K562 (cell line): ENCODE measurements at regions not wholly inside any gene's neighbourhood (a gene's known extent, or its start where the extent isn't known, plus 50 kb on each side); places are given as distances from the start of the nearest gene placed in this dataset.

Experiments used
- ATAC-seq: fragments of 200-7000 bp; cut with Tn5 transposase; 3 replicates; pipeline ENCODE4 v1.9.1; 2020; ENCODE audit warnings: moderate library complexity
- BruUV-seq: library from RNA; stranded (reverse); fragments of 400-500 nt; replicated peaks from 2 replicates; lab custom pipeline; 2021; lab: Mats Ljungman, UMichigan
- CTCF ChIA-PET: fragments of 300-600 bp; formaldehyde crosslinking; extraction: SDS; loops from one replicate; lab custom pipeline; 2021; ENCODE audit warnings: low intra/inter-chr PET ratio; lab: Yijun Ruan, JAX
- POLR2A ChIA-PET: fragments of 300-600, 350-650 bp; sonication (Branson Sonifier 250); formaldehyde crosslinking; extraction: SDS; loops from one replicate; lab custom pipeline; 2021; ENCODE audit warnings: antibody characterized with exemption, inconsistent platforms; lab: Yijun Ruan, JAX
- DNase-seq, 4 experiments: peaks; one replicate each; pipeline versions ENCODE4 v3.0.0 to v3.0.0-alpha.2; 2011 to 2018; ENCODE audit warnings: low spot score in 3 of 4, mixed read lengths in 3 of 4; ENCODE audit errors: extremely low read depth in 1 of 4
- FAIRE-seq: peaks from 2 replicates; lab custom pipeline; 2011; peaks lifted over from hg19 to GRCh38; lab: Jason Lieb, UNC
- H2AFZ ChIP-seq: 2 replicates; pipeline ENCODE4 v1.6.0; 2011; ENCODE audit warnings: low read depth, low read length, control low read depth, inconsistent platforms
- H3K27ac ChIP-seq: fragments of 200-600 bp; 3 replicates; pipeline ENCODE4 v1.8.0; 2011; ENCODE audit warnings: low read depth, mild to moderate bottlenecking, control low read depth, inconsistent platforms, low read length, moderate library complexity, mixed read lengths; ENCODE audit errors: extremely low read depth
- H3K27me3 ChIP-seq, 2 experiments: fragments of 300-600 bp in 1 of 2; 2 replicates in 1 of 2; 3 replicates in 1 of 2; pipeline versions ENCODE4 v1.6.0 to v1.8.0; 2011; ENCODE audit warnings: inconsistent platforms in 2 of 2, low read length in 2 of 2, mild to moderate bottlenecking in 1 of 2, mixed read lengths in 1 of 2, moderate library complexity in 1 of 2; ENCODE audit not compliant: control insufficient read depth in 2 of 2, insufficient read depth in 2 of 2
- H3K36me3 ChIP-seq: fragments of 300-600 bp; 3 replicates; pipeline ENCODE4 v1.8.0; 2011; ENCODE audit warnings: mild to moderate bottlenecking, low read length, inconsistent platforms; ENCODE audit not compliant: control insufficient read depth, insufficient read depth
- H3K4me1 ChIP-seq, 2 experiments: fragments of 200-600 bp in 1 of 2; replicated peaks in 1 of 2; 2 replicates in 1 of 2; 3 replicates in 1 of 2; pipeline versions ENCODE4 v1.5.1 to v1.8.0; 2011; ENCODE audit warnings: inconsistent platforms in 2 of 2, low read length in 2 of 2, mild to moderate bottlenecking in 1 of 2, mixed read lengths in 1 of 2, moderate library complexity in 1 of 2; ENCODE audit not compliant: control insufficient read depth in 2 of 2, insufficient read depth in 2 of 2
- H3K4me2 ChIP-seq: 2 replicates; pipeline ENCODE4 v1.6.1; 2011; ENCODE audit warnings: low read length, control low read depth, inconsistent platforms, mixed read lengths; ENCODE audit not compliant: insufficient read depth
- H3K4me3 ChIP-seq: fragments of 200-600 bp; sonication (generic), shearing (Covaris generic); 2 replicates; pipeline ENCODE4 v1.5.1; 2016; ENCODE audit warnings: control low read depth, inconsistent platforms
- H3K79me2 ChIP-seq: fragments of 200-600 bp; 3 replicates; pipeline ENCODE4 v1.8.0; 2011; ENCODE audit warnings: low read length, inconsistent platforms; ENCODE audit not compliant: control insufficient read depth, insufficient read depth
- H3K9ac ChIP-seq, 2 experiments: 2 replicates each; pipeline versions ENCODE4 v1.6.0 to v1.6.1; 2011; ENCODE audit warnings: low read depth in 2 of 2, low read length in 2 of 2, control low read depth in 1 of 2, inconsistent platforms in 1 of 2, mild to moderate bottlenecking in 1 of 2, mixed read lengths in 1 of 2; ENCODE audit not compliant: insufficient read depth in 1 of 2
- H3K9me1 ChIP-seq: one replicate; pipeline ENCODE4 v1.6.0; 2011; ENCODE audit warnings: inconsistent platforms, mild to moderate bottlenecking, low read length, moderate library complexity; ENCODE audit not compliant: control insufficient read depth, insufficient read depth
- H3K9me3 ChIP-seq: replicated peaks from 2 replicates; pipeline ENCODE4 v1.5.1; 2011; ENCODE audit warnings: low read depth, low read length, inconsistent platforms; ENCODE audit not compliant: control insufficient read depth, insufficient read depth
- H4K20me1 ChIP-seq: replicated peaks from 2 replicates; pipeline ENCODE4 v1.6.1; 2011; ENCODE audit warnings: low read length, inconsistent platforms, mixed read lengths; ENCODE audit not compliant: control insufficient read depth, insufficient read depth
- ASH1L ChIP-seq: fragments of 450-650 bp; IDR thresholded peaks from 2 replicates; pipeline ENCODE4 v1.6.1; 2018; ENCODE audit warnings: borderline replicate concordance, mild to moderate bottlenecking, low read depth; ENCODE audit not compliant: partially characterized antibody
- CBFA2T3 ChIP-seq: fragments of 450-650 bp; IDR thresholded peaks from 2 replicates; pipeline ENCODE4 v1.6.1; 2017
- NFRKB ChIP-seq: fragments of 450-650 bp; IDR thresholded peaks from 2 replicates; pipeline ENCODE4 v1.6.1; 2016; ENCODE audit warnings: low read depth
- NUFIP1 ChIP-seq: fragments of 450-650 bp; IDR thresholded peaks from 2 replicates; pipeline ENCODE4 v1.6.1; 2018; ENCODE audit not compliant: partially characterized antibody
- SIN3B ChIP-seq: fragments of 450-650 bp; IDR thresholded peaks from 2 replicates; pipeline ENCODE4 v1.6.1; 2017; ENCODE audit warnings: low read depth, mild to moderate bottlenecking, moderate library complexity
- ZNF644 ChIP-seq: fragments of 200-800 bp; sonication (Bioruptor generic); IDR thresholded peaks from 2 replicates; pipeline ENCODE4 v1.6.1; 2016; ENCODE audit warnings: low read depth, missing genetic modification characterization, missing compliant biosample characterization
- WGBS: fragments of 100-300 bp; shearing (Covaris generic); methylation state at CpG from one replicate; pipeline ENCODE4 v1.1.6; 2016; ENCODE audit warnings: low coverage, mixed read lengths; ENCODE audit not compliant: insufficient coverage; ENCODE audit errors: missing lambda C conversion rate; 5-methylcytosine and 5-hydroxymethylcytosine counted together
- in situ Hi-C: fragments of 300-500 bp; cut with MboI; formaldehyde crosslinking; loops from 4 replicates; pipeline ENCODE4 v1.15.0; 2018; ENCODE audit warnings: inconsistent platforms, mixed read lengths
- intact Hi-C: fragments of 100-400 bp; cut with micrococcal nuclease; formaldehyde crosslinking; loops from 2 replicates; pipeline ENCODE4 v1.14.2; 2022
- TF ChIP-seq, protein P1 (sequence below): fragments of 450-650 bp; IDR thresholded peaks from 2 replicates; pipeline ENCODE4 v1.6.1; 2018; ENCODE audit warnings: mild to moderate bottlenecking, low read depth; ENCODE audit not compliant: partially characterized antibody
- TF ChIP-seq, protein P2 (sequence below): sonication (generic); formaldehyde crosslinking; IDR thresholded peaks from 2 replicates; pipeline ENCODE4 v1.8.0; 2022; ENCODE audit warnings: missing genetic modification reagents, mild to moderate bottlenecking, moderate library complexity, borderline replicate concordance

DNA sequence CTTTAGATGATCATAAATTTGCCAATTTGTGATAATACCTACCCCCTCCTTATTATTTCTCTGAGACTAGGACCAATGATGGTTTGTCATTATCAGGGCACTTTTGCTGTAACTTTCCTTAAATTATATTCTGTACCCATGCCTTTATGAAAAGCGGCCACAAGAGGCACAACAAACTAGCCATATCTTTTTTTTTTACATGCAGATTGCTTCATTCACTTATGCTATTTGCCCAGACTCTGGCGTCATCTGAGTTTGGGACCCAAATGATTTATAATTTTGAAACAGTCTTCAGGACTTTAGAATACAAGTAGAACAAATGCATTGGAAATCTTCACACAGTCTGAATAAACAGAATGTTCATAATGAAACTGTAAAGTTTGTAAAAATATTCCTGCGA is 408.1 kb downstream of the MAT2B start:
- ChIA-PET CTCF (no interaction called here), POLR2A (no interaction called here)
- no peaks in the 10 kb centered on the region for H4K20me1 ChIP-seq
- FAIRE-seq (no peak), DNase-seq (no peak), ATAC-seq (no peak)
- BruUV-seq: no TSS peak
- H2AFZ ChIP-seq: no peak overlapping the region
- TF ChIP-seq NFRKB (no peak), SIN3B (no peak)
- H3K27ac ChIP-seq: no peak overlapping the region
- no peak overlapping the region for H3K9ac ChIP-seq
- no peak overlapping the region for H3K4me2 ChIP-seq
- H3K27me3 ChIP-seq: no peaks in the 10 kb centered on the region
- H3K79me2 ChIP-seq: no peaks in the 10 kb centered on the region
- in situ Hi-C loops (no loop called here), intact Hi-C loops (no loop called here)
- 3% methylated on average over 3 of the region's 3 CpGs for WGBS
- H3K9me3 ChIP-seq: 0 out of 2 replicates have a peak, but pooled peaks cover 5% of the 10 kb centered on the region
- no peaks in the 10 kb centered on the region for H3K4me1 ChIP-seq
- no peaks in the 10 kb centered on the region for H3K9me1 ChIP-seq
- no peaks in the 10 kb centered on the region for H3K36me3 ChIP-seq
- H3K4me3 ChIP-seq: no peak overlapping the region

DNA sequence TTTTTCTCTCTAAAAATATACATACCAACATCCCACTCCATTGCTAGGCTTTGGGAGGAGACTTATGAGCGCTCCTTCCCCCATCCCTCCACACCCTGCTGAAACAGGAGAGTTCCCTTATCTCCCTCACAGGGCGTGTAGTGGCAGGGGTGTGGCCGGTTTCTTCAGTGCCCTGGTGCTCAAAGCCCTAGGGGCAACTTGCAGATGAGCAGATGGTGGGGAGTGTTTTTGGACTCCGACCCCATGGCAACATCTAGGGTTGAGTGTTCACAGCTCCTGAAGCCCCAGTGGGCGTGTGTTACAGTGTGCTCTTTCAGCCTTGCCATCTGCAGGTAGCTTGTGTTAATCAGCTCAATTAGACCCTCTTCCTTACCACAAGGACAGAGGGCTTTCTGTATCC is 409.5 kb downstream of the MAT2B start:
- H3K36me3 ChIP-seq: no peaks in the 10 kb centered on the region
- POLR2A ChIA-PET: no interaction called here
- H3K9me1 ChIP-seq: no peaks in the 10 kb centered on the region
- H3K27ac ChIP-seq: no peak overlapping the region
- peak in 1 of 4 experiments; percentile 19 for DNase-seq
- H4K20me1 ChIP-seq: no peaks in the 10 kb centered on the region
- CTCF ChIA-PET: no interaction called here
- no peak overlapping the region for H3K9ac ChIP-seq
- H3K4me2 ChIP-seq: no peak overlapping the region
- no peaks in the 10 kb centered on the region for H3K4me1 ChIP-seq
- FAIRE-seq: no peak
- H3K79me2 ChIP-seq: no peaks in the 10 kb centered on the region
- WGBS: 2% methylated on average over 5 of the region's 5 CpGs
- BruUV-seq: no TSS peak
- ATAC-seq: peak; percentile 70
- intact Hi-C loops: no loop called here
- no peak overlapping the region for H3K4me3 ChIP-seq
- no peaks in the 10 kb centered on the region for H3K27me3 ChIP-seq
- H2AFZ ChIP-seq: no peak overlapping the region
- H3K9me3 ChIP-seq: 0 out of 2 replicates have a peak, but pooled peaks cover 1% of the 10 kb centered on the region
- in situ Hi-C loops: no loop called here
- TF ChIP-seq NUFIP1: no peak
- TF ChIP-seq, protein P1, sequence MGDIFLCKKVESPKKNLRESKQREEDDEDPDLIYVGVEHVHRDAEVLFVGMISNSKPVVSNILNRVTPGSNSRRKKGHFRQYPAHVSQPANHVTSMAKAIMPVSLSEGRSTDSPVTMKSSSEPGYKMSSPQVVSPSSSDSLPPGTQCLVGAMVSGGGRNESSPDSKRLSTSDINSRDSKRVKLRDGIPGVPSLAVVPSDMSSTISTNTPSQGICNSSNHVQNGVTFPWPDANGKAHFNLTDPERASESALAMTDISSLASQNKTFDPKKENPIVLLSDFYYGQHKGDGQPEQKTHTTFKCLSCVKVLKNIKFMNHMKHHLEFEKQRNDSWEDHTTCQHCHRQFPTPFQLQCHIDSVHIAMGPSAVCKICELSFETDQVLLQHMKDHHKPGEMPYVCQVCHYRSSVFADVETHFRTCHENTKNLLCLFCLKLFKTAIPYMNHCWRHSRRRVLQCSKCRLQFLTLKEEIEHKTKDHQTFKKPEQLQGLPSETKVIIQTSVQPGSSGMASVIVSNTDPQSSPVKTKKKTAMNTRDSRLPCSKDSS: no peak
- TF ChIP-seq ZNF644 (tag): no peak
- TF ChIP-seq CBFA2T3: 0 out of 2 replicates have a peak, but pooled peaks have one; percentile 4
- no peak for TF ChIP-seq ASH1L
- TF ChIP-seq, protein P2, sequence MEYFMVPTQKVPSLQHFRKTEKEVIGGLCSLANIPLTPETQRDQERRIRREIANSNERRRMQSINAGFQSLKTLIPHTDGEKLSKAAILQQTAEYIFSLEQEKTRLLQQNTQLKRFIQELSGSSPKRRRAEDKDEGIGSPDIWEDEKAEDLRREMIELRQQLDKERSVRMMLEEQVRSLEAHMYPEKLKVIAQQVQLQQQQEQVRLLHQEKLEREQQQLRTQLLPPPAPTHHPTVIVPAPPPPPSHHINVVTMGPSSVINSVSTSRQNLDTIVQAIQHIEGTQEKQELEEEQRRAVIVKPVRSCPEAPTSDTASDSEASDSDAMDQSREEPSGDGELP (CRISPR knock-in tag): no peak
